ENCODE measurements at regions not wholly inside any gene's neighbourhood (a gene's known extent, or its start where the extent isn't known, plus 50 kb on each side); places are given as distances from the start of the nearest gene placed in this dataset.

GRCh38 chr14:29311983-29312382 is 545.4 kb downstream of the FOXG1 start:
- TF ChIP-seq, protein P1, sequence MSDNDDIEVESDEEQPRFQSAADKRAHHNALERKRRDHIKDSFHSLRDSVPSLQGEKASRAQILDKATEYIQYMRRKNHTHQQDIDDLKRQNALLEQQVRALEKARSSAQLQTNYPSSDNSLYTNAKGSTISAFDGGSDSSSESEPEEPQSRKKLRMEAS (IDR thresholded peaks at IDR 0.05), result no peak
- TF ChIP-seq NFIC (IDR thresholded peaks at IDR 0.05) (no peak), EP300 (IDR thresholded peaks at IDR 0.05; ENCODE audit: borderline replicate concordance) (no peak), TCF12 (IDR thresholded peaks at IDR 0.05; ENCODE audit: low read depth) (no peak), REST (IDR thresholded peaks at IDR 0.05; ENCODE audit: low read depth) (no peak), CEBPB (IDR thresholded peaks at IDR 0.05) (no peak), YY1 (IDR thresholded peaks at IDR 0.05; ENCODE audit: low read depth) (no peak), CREB1 (IDR thresholded peaks at IDR 0.05; ENCODE audit: low read depth) (no peak), ZBTB7A (IDR thresholded peaks at IDR 0.05; ENCODE audit: low read depth) (no peak)

DNA sequence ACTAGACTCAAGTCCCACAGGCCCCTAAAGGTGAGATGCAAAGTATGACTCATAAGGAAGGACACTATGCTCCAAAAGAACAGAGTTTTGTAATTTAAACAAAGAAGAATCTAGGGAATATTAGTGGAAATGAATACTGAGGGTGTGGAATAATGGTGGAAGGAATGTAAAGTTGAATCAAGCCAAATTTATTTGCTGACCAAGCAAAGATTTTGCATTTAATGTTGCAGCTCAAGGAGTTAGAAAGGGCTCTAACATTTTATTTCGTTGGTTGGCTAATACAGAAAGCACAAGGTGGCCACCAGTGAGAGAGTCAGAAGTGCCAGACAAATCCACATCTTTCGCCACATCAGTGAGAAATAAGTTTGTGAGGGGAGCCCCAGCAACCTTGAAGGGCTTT is 550.3 kb downstream of the FOXG1 start:
- TF ChIP-seq TEAD4 (IDR thresholded peaks at IDR 0.05) (no peak), NFIC (IDR thresholded peaks at IDR 0.05) (no peak), CEBPB (IDR thresholded peaks at IDR 0.05) (no peak), YY1 (IDR thresholded peaks at IDR 0.05; ENCODE audit: low read depth) (no peak), USF1 (IDR thresholded peaks at IDR 0.05) (no peak), TAF1 (IDR thresholded peaks at IDR 0.05; ENCODE audit: low read depth) (no peak), FOXM1 (IDR thresholded peaks at IDR 0.05; ENCODE audit: borderline replicate concordance, low read depth) (no peak), ZBTB7A (IDR thresholded peaks at IDR 0.05; ENCODE audit: low read depth) (no peak), REST (IDR thresholded peaks at IDR 0.05; ENCODE audit: low read depth) (no peak), CREB1 (IDR thresholded peaks at IDR 0.05; ENCODE audit: low read depth) (no peak), EGR1 (IDR thresholded peaks at IDR 0.05) (no peak), TCF12 (IDR thresholded peaks at IDR 0.05; ENCODE audit: low read depth) (no peak), EP300 (IDR thresholded peaks at IDR 0.05; ENCODE audit: borderline replicate concordance) (no peak), RAD21 (IDR thresholded peaks at IDR 0.05; ENCODE audit: low read depth) (no peak)
- TF ChIP-seq, protein P1 (IDR thresholded peaks at IDR 0.05), result no peak

DNA sequence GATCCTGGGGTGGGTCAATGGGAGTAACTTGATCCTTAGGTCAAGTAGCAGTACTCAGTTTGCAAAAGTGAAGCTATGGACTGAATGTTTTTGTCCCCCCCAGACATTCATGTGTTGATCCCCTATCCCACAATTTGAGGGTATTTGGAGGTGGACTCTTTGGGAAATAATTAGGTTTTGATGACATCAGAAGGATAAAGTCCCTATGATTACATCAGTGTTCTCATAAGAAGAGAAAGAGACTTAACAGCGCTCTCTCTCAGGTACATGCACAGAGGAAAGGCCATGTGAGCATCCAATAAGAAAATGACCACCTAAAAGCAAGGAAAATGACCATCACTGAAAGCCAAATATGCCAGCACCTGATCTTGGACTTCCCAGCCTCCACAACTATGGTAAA is 550.8 kb downstream of the FOXG1 start:
- TF ChIP-seq YY1 (IDR thresholded peaks at IDR 0.05; ENCODE audit: low read depth), result no peak
- no peak for TF ChIP-seq CREB1 (IDR thresholded peaks at IDR 0.05; ENCODE audit: low read depth)
- TF ChIP-seq, protein P1 (IDR thresholded peaks at IDR 0.05), result no peak
- no peak for TF ChIP-seq RAD21 (IDR thresholded peaks at IDR 0.05; ENCODE audit: low read depth)

DNA sequence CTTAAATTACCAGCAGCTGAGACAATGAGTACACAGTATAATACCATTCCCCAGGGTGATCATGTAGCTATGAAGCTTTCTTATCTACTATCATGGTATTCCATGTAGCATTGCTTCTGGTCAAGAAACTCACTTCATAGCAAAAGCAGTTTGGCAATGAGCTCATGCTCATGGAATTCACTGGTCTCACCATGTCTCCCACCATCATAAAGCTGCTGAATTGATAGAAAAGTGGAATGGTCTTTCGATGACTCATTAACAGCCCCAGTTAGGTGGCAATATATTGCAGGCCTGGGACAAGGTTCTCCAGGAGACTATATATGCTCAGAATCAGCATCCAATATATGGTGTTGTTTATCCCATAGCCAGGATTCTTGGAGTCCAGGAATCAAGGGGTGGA is 553.7 kb downstream of the FOXG1 start:
- TF ChIP-seq USF1 (IDR thresholded peaks at IDR 0.05) (no peak), FOXM1 (IDR thresholded peaks at IDR 0.05; ENCODE audit: borderline replicate concordance, low read depth) (no peak)

- TF ChIP-seq CREB1 (IDR thresholded peaks at IDR 0.05; ENCODE audit: low read depth), result no peak
- TF ChIP-seq ZBTB7A (IDR thresholded peaks at IDR 0.05; ENCODE audit: low read depth), result no peak
- no peak for TF ChIP-seq FOXM1 (IDR thresholded peaks at IDR 0.05; ENCODE audit: borderline replicate concordance, low read depth)
- TF ChIP-seq NFIC (IDR thresholded peaks at IDR 0.05), result no peak
- no peak for TF ChIP-seq YY1 (IDR thresholded peaks at IDR 0.05; ENCODE audit: low read depth)
- TF ChIP-seq REST (IDR thresholded peaks at IDR 0.05; ENCODE audit: low read depth), result no peak
- no peak for TF ChIP-seq EGR1 (IDR thresholded peaks at IDR 0.05)
- no peak for TF ChIP-seq RAD21 (IDR thresholded peaks at IDR 0.05; ENCODE audit: low read depth)
- TF ChIP-seq TAF1 (IDR thresholded peaks at IDR 0.05; ENCODE audit: low read depth), result no peak
- TF ChIP-seq TEAD4 (IDR thresholded peaks at IDR 0.05), result no peak
- no peak for TF ChIP-seq CEBPB (IDR thresholded peaks at IDR 0.05)
- TF ChIP-seq TCF12 (IDR thresholded peaks at IDR 0.05; ENCODE audit: low read depth), result no peak
Measured at GRCh38 chr14:29321646-29322045, 555.1 kb downstream of the FOXG1 start.
